ENCODE measurements at regions not wholly inside any gene's neighbourhood (a gene's known extent, or its start where the extent isn't known, plus 50 kb on each side); places are given as distances from the start of the nearest gene placed in this dataset.
"Not testable (repeated sequence)": the region's sequence is repeated elsewhere in the genome, so short reads cannot be mapped to it uniquely, and the experiment has no call there.

DNA sequence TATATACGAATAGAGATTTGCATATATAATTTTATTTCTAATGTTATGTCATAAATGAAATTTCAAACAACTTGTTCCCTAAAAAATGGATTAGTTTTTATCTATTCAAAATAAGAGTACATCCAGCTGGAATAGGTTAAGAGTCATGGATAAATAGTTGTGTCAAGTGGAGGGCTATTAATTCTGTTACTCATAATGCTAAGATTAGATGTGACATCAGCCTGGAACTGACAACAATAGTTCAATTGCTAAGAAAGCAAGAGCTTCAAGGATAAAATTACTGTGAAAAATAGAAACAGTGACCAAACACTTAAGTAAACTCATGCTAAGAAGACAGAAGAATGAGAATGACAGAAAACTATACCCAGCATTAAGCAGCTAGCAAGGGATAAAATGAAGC lies 92.2 kb upstream of the CDH9 start:
- DNase-seq (ENCODE audit: insufficient read length, low spot score) (no peak), FAIRE-seq (no peak)

- FAIRE-seq = no peak
These were observed 91.5 kb upstream of the CDH9 start for GRCh38 chr5:27129926-27130325.

DNA sequence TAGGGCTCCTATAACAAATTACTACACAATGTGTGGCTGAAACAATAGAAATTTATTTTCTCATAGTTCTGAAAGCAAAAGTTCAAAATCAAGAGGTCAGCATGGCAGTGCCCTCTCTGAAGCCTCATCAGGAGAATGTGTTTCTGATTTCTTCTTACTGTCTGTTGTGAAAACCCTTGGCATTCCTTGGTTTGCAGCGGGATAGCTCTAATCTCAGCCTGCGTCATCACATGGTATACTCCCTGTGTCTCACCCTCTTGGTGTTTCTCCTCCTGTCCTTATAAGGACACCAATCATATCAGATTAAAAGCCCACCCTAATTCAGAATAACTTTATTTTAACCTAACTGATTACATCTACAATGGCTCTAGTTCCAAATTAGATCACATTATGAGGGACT lies 87.5 kb upstream of the CDH9 start:
- FAIRE-seq (no peak), DNase-seq (ENCODE audit: insufficient read length, low spot score) (no peak)

More at GRCh38 chr5:27129926-27130325, 91.5 kb upstream of the CDH9 start:
- DNase-seq (ENCODE audit: insufficient read length, low spot score) = no peak

- DNase-seq (ENCODE audit: insufficient read length, low spot score) (no peak), FAIRE-seq (no peak)
These were observed 86.2 kb upstream of the CDH9 start for GRCh38 chr5:27124590-27124989.

- FAIRE-seq; DNase-seq (ENCODE audit: insufficient read length, low spot score): not testable (repeated sequence)
These were observed 81.4 kb upstream of the CDH9 start for GRCh38 chr5:27119736-27120321.

DNA sequence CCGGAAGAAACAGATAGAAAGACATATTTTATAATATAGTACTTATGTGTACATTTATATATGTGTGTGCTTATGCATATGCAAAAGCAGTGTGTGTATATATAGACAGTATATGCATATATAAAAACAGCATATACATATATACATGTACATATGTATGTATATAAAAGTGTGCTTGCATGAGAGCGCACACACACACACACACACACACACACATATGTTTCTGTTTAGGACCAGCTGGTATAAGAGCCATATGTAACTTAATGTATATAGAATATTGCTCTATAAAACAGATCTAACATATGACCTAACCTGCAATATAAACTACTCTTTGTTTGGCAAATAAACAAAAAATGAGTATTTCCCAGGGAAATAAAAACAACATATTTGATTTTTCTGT lies 65.1 kb upstream of the CDH9 start:
- DNase-seq (ENCODE audit: insufficient read length, low spot score) (no peak), FAIRE-seq (no peak)

- DNase-seq (ENCODE audit: insufficient read length, low spot score); FAIRE-seq: not testable (repeated sequence)
These were observed 57.4 kb upstream of the CDH9 start for GRCh38 chr5:27095761-27096160.

DNA sequence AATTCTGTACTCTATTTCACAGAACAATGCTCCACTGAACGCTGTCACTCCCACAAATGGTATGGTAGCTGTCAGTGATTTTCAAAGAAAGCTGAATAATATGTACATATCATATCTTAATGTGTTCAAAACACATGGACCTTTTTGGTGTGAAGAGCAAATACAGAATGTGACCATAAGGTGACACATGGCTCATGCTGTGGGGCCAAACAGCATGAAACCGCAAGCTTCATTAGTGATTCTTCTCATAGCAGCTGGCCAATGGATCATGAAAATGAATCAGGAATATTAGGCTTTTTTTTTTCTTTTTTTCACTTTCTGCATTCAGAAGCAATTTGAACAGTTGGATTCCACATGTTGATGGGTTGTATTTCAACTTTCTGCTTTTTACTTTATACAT lies 54.9 kb upstream of the CDH9 start:
- FAIRE-seq (no peak), DNase-seq (ENCODE audit: insufficient read length, low spot score) (no peak)

- DNase-seq (ENCODE audit: insufficient read length, low spot score) (no peak), FAIRE-seq (no peak)
These were observed 53.5 kb upstream of the CDH9 start for GRCh38 chr5:27091858-27092257.

DNA sequence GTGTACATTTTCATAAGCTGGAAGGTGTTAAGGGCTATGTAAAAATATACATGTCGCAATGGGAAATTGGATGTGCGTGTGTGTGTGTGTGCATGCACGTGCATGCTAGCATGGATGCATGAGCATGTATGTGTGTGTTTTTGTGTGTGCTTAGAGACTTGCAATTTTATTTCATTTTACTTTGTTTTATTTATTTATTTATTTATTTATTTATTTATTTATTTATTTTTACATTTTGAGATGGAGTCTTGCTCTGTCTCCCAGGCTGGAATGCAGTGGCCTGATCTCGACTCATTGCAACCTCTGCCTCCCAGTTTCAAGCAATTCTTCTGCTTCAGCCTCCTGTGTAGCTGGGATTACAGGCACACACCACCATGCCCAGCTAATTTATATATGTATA lies 50.4 kb upstream of the CDH9 start:
- not testable (repeated sequence) for FAIRE-seq; DNase-seq (ENCODE audit: insufficient read length, low spot score)

All from GM19239 (cell line).